ENCODE measurements at regions not wholly inside any gene's neighbourhood (a gene's known extent, or its start where the extent isn't known, plus 50 kb on each side); places are given as distances from the start of the nearest gene placed in this dataset.
"Not testable (repeated sequence)": the region's sequence is repeated elsewhere in the genome, so short reads cannot be mapped to it uniquely, and the experiment has no call there.

DNA sequence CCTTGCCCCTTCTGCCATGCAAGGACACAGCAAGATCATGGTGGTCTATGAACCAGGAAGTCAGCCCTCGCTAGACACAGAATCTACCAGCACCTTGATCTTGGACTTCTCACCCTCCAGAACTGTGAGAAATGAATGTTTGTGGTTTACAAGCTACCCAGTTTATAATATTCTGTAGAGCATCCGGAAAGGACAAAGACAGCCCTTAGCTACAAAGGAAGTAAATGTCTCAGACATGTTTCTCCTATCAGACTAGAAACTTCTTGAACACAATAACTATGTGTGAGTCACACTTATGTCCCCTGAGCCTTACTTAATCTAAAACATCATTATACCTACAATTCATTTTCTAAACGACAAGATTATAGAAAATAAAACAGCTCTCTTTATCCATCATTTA, 176.7 kb downstream of the KLHL28 start:
- no peak for DNase-seq

DNA sequence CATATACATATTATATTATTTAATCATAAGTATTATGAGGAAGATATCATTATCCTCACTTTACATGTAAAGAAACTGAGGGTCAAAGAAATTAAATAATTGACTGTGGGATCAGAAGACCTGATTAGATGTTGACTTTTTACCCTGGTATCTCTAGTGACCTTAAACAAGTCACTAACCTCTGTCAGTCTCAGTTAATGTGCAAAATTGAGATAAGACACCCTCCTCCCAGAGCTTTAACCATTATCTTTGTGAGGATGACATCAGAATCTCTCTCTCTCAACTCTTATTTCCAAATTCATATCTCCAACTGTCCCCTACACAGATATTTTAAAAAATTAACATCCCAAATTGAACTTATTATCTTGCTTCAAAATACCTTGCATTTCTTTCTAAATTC, 177.8 kb downstream of the KLHL28 start:
- DNase-seq: no peak

DNA sequence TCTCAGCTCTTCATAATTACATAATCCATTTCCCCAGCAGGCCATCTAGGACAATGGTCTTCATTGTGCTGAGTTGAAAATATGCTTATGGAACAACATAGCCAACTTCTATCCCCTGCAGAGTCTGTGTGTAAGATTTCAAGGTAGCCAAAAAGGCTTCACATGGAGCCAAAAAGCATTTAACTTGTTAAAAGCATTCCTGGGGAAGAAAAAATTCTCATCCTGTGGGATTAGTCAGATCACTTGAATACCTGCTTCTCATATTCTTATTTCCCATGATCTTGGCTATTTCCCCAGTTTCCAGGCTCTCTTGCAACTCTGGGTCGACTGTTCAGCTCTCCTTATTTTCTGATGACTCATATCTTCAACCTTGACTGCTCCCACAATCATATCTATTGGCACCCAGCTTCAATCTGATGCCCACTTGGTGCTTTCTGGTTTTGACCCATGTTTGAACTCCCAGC, 178.9 kb downstream of the KLHL28 start:
- no peak for DNase-seq

DNA sequence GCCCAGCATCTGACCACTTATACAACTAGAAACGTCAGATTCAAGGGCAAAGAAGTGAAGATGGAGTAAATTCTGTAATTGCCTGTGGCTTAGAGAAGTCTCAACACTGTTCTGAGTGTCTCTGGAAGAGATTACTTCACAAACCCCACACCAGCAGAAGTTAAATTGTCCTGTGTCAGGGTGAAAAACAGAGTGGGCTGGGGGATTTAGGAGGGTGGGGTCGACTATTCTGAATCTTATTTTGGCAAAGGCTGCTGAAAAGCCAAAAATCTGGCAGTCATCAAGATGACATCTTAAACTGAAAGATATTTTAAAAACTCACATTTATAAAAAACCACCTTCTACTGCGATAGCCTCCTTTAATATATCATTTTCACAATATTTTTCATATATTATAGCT, 180.8 kb downstream of the KLHL28 start:
- DNase-seq: no peak

DNA sequence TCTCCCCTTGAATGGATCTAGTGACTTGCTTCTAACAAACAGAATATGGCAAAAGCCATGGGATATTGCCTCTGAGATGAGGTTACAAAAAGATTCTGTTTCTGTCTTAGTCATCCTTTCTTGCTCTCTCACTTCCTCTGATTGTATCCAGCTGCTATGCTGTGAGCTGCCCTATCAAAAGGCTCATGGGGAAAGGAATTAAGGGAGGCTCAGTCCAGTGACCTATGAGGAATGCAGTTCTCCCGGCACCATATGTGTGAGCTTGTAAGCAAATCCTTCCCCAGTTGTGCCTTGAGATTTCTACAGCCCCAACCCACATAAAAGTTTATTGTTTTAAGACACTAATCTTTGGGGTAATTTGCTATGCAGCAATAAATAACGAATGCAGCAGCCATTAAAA, 183.1 kb downstream of the KLHL28 start:
- DNase-seq: no peak

DNA sequence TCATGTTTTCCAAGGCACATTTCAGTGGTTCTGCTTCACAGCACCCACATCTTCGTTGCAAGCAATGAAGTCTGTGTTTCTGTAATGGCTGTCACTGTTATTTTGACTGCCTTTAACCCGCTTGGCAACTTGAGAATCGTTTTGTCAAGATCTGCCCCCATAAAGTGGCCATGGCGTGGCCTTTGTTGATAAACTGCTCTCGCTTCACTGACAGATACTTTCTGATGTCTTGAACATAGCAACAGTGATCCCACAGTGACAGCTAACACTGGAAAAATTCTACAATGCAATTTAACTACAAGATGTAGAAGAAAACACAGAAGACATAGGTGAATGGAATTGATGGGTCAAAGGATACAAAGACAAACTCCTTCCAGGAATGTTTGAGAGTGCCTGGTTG, 184.2 kb downstream of the KLHL28 start:
- DNase-seq: no peak

DNA sequence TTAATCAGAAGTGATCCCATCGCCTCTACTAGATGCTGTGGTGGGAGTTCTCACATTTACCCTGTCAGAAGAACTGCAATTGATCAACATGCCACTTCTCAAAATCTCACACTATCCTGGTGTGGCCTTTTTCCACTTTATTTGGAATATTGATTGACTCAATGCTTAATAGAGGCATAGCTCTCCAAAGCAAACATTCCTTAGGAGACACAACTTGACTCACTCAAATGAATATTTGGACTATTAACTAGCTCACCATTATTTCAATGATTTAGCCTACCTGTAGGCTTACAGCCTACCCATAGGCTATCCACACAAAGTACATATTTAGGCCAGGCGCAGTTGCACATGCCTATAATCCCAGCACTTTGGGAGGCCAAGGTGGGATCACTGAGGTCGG, 186.5 kb downstream of the KLHL28 start:
- DNase-seq: no peak

DNA sequence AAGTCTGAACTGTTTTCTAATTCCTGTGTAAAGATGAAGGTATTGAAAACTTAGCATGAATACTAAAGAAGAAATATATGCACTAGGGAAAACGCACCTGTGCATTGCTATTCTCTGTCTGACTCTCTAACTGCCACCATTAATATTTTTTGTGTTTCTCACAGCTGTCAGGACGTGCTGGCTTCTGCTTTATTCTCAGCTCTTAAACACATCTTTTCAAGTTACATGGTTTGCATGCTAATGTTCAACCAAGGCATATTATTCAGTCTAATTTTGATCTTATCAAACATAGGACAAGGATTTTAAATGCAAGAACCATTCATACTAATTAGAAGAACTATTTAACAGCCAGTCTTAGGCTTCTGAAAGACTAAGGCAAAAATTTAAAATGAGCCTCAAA, 187.4 kb downstream of the KLHL28 start:
- no peak for DNase-seq

DNA sequence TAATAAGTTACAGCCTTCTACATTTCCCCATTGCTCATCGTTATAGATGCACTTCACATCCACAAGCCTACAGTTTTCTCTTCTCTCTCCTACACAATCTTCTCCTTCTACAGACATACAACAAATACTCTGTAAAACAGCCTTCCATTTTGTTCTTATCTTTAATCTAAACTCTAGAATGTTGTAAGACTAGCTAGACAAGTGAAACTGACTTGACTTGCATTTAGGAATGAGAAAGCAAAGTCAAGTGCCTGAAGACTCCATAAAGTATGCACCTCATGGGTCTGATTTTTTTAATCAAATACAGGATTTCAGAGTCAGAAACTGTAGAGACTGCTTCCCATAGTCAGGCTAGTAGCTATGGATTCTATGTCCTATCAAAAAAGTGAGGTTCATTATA, 190.3 kb downstream of the KLHL28 start:
- DNase-seq: no peak

DNA sequence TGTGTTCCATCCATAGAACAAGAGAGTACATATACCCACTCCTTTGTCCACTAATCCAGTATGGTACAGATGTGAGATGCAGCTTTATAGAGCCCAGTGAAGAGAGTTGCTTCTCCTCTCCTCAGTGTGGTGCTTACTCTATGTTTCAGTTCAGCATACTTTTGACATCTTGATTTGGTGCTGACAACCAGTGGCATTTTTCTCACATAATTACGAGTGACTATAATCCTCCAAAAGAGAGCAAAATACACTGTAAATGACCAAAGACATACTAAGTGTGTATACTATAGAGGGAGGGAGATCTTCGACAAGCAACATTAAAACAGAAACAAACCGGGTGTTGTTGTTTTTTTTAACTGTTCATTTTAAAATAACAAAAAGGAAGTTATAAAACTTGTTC, 191.5 kb downstream of the KLHL28 start:
- DNase-seq: no peak

DNA sequence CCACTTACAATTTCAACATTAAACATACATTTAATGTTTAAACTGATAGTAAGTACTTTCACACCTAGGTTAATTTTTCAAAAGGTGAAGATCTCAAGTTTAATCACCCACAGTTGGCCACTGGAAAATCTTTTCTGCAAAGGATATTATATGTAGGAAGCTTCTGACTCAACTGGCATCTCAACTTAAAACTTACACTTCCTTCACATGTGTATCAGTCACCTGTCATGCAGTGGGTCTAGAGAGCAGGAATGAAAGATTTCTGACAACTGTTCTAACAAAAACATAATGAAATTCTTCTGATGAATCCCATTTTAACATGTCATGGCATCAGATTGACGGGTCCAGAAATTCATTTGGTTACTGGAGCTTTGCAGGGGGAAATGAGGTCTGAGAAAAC, 192.8 kb downstream of the KLHL28 start:
- no peak for DNase-seq

DNA sequence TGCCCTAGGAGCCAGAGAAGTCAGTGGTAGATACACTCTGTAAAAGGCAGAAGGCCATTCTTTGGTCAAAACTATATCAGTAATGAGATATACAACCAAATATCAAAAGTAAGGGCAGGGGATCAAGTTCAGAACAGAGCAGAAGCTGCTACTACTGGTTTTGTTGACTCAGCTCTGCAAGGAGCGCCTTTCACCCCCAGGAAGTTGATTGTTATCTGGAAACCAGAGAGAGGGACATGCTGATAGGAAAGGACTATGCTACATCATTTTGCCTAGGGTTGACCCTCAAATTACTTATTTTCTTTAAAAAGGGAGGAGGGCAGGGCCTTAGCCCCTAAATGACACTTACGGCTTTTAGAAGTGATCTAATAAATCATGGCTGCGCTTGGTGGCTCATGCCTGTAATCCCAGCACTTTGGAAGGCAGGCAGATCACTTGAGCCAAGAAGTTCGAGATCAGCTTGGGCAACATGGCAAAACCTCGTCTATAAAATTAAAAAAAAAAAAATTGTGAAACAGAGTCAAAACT, 194.0 kb downstream of the KLHL28 start:
- DNase-seq: no peak

DNA sequence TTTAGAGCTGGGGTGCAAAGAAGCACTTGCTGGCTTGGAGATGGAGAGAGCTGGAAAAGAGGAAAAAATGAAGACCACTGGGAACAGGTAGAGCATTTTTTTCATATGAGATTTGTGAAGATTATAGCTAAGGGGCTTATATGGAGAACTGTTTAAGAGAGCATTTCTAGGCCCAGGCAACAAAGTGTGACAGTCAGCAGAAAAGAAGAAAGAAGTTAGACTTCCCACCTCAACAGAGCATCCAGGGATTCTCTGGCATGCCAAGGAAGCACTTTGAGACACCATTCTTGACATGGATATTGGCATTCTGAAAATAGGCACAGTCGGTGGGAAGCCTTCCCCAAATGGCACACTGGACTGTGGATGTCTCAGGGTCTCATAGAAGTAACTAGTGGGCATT, 195.5 kb downstream of the KLHL28 start:
- DNase-seq: no peak

DNA sequence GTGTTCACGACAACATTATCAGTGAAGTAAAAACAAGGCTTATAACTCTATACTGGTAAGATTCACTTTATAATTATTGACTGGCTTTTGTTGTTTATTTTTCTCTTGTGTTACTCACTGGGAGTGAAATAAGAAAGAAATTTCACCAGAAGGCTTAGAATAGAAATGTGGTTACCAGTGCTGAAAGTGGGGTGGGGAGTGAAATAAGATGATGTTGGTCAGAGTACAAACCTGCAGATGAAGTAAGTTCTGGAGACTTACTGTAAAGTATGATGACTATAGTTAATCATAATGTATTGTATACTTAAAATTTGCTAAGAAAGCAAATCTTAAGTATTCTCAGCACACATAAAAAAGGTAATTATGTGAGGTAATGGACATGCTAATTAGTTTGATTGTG, 198.4 kb downstream of the KLHL28 start:
- DNase-seq: no peak

DNA sequence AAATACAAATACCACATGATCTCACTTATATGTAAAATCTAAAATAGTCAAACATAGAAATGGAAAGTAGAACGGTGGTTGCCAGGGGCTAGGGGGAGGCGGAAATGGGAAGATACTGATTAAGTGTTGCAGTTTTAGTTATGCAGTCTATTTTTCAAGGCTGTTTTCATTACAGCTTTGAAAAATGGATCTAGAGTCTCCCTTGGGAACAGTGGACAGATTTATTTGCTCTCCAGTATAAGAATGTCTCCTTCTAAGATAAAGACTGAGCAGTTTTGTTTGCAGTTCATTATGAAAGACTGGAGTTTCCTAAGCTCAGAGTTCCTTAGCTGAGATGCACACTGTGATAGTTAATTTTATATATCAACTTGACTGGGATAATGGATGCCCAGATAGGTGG, 202.5 kb downstream of the KLHL28 start:
- DNase-seq: no peak

DNA sequence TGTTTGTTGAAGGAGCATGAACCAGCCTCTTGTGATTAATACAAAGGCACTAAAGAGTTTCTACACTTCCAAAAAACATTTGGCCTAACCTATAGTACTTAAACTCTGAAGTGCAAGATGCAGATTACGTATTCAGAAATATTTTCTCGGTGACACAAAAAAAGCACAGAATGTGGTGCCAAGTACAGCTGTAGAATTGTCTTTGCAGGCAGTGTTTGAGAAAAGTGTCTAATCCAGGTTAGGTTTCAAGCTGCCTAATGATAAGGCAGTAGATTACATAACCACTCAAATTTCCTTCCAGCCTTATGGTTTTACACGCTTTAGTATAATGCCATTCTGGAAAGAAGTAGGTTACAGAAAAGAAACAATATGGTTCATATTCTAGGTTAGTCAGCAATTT, 205.2 kb downstream of the KLHL28 start:
- no peak for DNase-seq

DNA sequence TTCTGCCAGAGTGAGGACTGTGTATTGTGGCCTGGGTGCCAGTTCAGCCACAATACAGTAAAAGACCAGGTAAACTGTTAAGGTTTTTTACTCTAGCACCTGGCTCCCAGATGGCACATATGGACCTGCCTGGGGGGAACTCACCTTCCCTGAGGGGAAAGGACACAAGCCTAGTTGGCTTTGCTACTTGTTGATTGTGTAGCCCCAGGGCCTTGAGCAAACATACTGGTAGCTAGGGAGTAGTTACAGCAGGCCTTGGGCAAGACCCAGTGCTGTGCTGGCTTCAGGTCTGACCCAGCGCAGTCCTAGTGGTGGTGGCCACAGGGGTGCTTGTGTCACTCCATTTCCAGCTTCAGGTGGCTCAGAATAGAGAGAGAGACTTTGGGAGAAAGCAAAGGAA, 216.4 kb downstream of the KLHL28 start:
- no peak for DNase-seq

DNA sequence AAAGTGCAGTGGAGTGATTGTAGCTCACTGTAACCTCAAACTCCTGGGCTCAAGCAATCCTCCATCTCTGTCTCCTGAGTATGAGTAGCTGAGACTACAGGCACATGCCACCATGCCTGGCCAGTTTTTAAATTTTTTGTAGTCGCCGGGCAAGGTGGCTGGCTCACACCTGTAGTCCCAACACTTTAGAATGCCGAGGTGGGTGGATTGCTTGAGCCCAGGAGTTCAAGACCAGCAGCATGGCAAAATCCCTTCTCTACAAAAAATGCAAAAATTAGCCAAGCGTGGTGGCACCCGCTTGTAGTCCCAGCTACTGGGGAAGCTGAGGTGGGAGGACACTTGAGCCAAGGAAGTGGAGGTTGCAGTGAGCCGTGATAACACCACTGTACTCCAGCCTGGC, 219.5 kb downstream of the KLHL28 start:
- DNase-seq: no peak

DNA sequence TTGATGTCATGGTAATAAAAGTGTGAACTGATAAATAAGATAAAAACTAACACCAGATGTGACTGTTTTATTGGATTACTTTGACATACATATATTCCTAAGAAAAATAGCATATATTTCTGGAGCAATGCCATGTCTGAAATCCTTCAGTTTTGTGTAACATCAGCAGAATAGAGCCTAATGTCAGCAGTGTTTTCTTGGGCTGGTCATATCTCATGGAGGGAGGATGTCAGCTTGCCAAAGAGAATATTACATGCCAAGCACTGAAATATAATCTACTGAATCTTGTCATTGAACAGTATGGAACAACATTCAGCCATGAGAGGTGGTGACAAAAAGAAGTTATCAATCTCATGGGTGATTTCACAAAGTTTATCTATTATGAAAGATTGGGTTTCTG, 220.3 kb downstream of the KLHL28 start:
- no peak for DNase-seq

DNA sequence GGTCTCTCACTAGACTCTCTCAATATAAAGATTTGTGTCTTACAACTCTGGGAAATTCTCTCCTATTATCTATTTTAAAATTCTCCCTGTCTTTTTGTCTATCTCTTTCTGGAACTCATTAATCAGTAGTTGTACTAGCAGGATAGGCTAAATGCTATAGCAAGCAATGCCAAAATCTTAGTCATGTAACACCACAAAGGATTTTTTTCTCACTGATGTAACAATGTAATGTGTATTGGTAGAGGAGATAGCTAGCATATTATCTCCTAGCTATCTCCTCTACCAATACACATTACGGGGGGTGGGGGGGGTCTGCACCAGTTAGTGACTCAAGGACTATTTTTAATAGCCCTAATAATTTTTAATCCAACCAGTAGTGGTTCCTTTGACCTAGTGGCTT, 225.4 kb downstream of the KLHL28 start:
- DNase-seq: no peak

DNA sequence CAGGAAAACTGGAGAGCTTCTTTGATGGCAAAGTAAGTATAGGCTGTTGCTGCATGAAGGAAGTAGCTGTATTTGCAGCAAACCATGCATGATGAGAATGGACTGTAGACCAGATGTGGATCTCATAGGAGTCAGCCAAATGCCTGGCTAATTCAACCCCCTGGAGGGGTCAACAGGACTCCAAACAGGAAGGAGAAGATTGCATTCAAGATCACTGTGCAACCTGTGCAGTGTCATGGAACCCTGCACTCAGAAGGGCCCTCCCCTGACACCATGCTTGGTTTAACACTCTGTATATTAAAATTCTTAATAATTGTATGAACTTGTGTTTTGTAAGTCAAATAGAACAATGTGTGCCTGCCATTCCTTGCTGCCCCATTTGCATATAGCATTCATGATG, 225.1 kb upstream of the FSCB start:
- DNase-seq: no peak

DNA sequence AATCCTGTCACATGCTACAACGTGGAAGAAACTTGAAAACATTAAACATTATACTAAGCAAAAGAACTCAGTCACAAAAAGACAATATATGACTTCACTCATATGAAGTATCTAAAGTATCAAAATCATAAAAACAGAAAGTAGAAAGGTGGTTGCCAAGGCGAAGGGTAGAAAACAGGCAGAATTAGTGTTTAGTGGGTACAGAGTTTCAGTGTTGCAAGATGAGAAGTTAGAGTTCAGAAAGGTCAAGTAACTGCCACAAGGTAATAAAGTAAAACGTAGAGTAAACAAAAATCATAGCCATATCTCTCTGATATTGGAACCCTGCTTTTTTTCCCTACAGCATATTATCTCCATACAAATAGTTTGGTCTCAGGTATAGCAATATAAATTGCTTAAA, 223.8 kb upstream of the FSCB start:
- no peak for DNase-seq

DNA sequence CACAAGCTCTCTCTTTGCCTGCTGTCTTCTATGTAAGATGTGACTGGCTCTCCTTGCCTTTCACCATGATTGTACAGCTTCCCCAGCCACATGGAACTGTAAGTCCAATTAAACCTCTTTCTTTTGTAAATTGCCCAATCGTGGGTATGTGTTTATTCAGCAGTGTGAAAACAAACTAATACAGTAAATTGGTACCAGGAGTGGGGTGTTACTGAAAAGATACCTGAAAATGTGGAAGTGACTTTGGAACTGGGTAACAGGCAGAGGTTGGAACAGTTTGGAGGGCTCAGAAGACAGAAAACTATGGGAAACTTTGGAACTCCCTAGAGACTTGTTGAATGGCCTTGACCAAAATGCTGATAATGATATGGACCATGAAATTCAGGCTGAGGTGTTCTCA, 214.3 kb upstream of the FSCB start:
- not testable (repeated sequence) for DNase-seq

DNA sequence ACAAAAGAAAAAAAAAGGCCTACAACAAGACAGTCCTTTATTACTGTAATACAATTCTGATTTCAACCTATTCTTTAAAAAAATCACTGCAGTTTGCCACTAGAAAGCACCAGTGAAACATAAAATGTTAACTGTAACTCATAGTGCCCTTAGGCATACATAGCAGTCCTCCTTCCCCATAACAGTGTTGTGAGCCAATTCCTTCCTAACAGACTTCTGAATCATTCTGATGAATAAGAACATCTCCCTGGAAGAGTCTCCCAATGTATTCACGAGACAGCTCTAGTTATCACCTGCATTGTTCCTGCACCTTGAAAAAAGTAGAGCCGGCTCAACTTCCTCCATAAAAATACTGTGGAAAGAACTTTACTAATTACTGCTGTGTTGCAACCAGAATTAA, 213.6 kb upstream of the FSCB start:
- no peak for DNase-seq

DNA sequence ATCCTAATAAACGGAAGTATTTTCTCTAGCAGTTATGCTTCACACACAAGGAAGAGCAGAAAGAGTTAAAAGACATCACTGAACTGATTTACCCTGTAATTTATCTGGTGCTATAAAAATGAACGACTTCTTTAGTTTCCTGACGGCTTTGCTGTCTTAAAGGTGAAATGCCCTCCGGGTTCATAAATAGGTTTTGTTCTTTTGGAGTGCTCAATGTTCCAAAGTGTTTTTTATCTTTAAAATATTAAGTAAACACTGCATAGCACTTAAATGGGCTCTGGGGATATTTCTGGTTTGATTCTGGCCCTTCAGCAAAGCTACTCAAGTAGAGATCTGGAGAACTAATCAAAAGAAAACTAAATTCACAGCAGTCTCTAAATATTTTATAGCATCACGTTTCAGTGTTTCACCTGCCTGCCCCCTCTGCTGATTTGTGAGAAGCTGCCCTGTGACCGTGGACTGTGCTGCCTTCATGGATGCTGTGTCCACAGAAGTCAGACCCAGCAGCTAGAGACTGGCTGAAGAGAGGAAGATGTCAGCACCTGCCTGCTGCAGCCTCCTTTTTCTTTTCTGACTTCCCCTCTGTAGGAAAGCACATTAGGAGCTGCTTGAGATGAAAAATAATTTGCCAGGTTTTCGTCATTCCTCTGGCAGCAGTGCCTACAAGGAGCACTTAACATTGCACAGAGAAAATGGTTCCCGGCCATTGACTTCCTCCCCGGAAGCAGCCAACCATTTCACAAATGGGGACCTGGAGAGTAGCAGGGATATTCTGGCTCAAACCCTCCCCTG, 205.1 kb upstream of the FSCB start:
- no peak for DNase-seq
